Naive B cell (primary cell): ENCODE measurements at regions not wholly inside any gene's neighbourhood (a gene's known extent, or its start where the extent isn't known, plus 50 kb on each side); places are given as distances from the start of the nearest gene placed in this dataset.
"Not testable (repeated sequence)": the region's sequence is repeated elsewhere in the genome, so short reads cannot be mapped to it uniquely, and the experiment has no call there.

Experiments
- ATAC-seq, 2 donors: fragments of 150-1000 bp; cut with Tn5 transposase; 2 replicates each; pipeline ENCODE4 v1.10.0; 2021; ENCODE audit warnings: low read depth in 2 of 2, mild to moderate bottlenecking in 2 of 2, moderate library complexity in 2 of 2
- DNase-seq: peaks from one replicate; pipeline ENCODE4 v3.0.0; 2022
- H3K27ac Mint-ChIP-seq, 6 donors: one replicate each; pipeline ENCODE4 v1.8.0; 2020 to 2022; ENCODE audit warnings: mild to moderate bottlenecking in 6 of 6, mixed read lengths in 6 of 6, moderate library complexity in 5 of 6, inconsistent platforms in 2 of 6
- H3K27me3 Mint-ChIP-seq, 3 donors: one replicate each; pipeline ENCODE4 v1.8.0; 2021 to 2022; ENCODE audit warnings: mixed read lengths in 3 of 3, mild to moderate bottlenecking in 1 of 3
- H3K36me3 Mint-ChIP-seq, 2 donors: one replicate each; pipeline ENCODE4 v1.8.0; 2020 to 2022; ENCODE audit warnings: mixed read lengths in 2 of 2, inconsistent platforms in 1 of 2, mild to moderate bottlenecking in 1 of 2
- H3K4me1 Mint-ChIP-seq, 3 donors: one replicate each; pipeline ENCODE4 v1.8.0; 2020 to 2022; ENCODE audit warnings: mixed read lengths in 3 of 3, inconsistent platforms in 1 of 3, mild to moderate bottlenecking in 1 of 3, moderate library complexity in 1 of 3
- H3K4me3 Mint-ChIP-seq, 8 donors: one replicate each; pipeline ENCODE4 v1.8.0; 2020 to 2022; ENCODE audit warnings: mild to moderate bottlenecking in 8 of 8, mixed read lengths in 8 of 8, moderate library complexity in 8 of 8, inconsistent platforms in 2 of 8
- H3K9me3 Mint-ChIP-seq, 7 donors: one replicate each; pipeline ENCODE4 v1.8.0; 2020 to 2022; ENCODE audit warnings: mixed read lengths in 7 of 7, mild to moderate bottlenecking in 5 of 7, inconsistent platforms in 2 of 7, moderate library complexity in 1 of 7

GRCh38 chr11:89626366-89626765 lies 83.7 kb upstream of the TRIM77 start:
- no peaks in the 10 kb centered on the region for H3K36me3 Mint-ChIP-seq
- no peak for DNase-seq
- no peaks in the 10 kb centered on the region for H3K4me1 Mint-ChIP-seq
- ATAC-seq = no peak
- H3K9me3 Mint-ChIP-seq = peaks cover 0 to 1% (median 0%) of the 10 kb centered on the region in 7 donors
- no peak overlapping the region for H3K27ac Mint-ChIP-seq
- no peaks in the 10 kb centered on the region for H3K27me3 Mint-ChIP-seq
- H3K4me3 Mint-ChIP-seq = no peak overlapping the region

- ATAC-seq, DNase-seq, H3K4me3 Mint-ChIP-seq, H3K36me3 Mint-ChIP-seq, H3K27ac Mint-ChIP-seq, H3K4me1 Mint-ChIP-seq, H3K9me3 Mint-ChIP-seq, H3K27me3 Mint-ChIP-seq: not testable (repeated sequence)
Observed at GRCh38 chr11:89626881-89627280, 83.2 kb upstream of the TRIM77 start.

GRCh38 chr11:89633135-89633705 lies 76.9 kb upstream of the TRIM77 start:
- no peak overlapping the region for H3K27ac Mint-ChIP-seq
- peaks cover 0 to 2% (median 0%) of the 10 kb centered on the region in 7 donors for H3K9me3 Mint-ChIP-seq
- DNase-seq (no peak), ATAC-seq (no peak)
- no peaks in the 10 kb centered on the region for H3K36me3 Mint-ChIP-seq
- no peaks in the 10 kb centered on the region for H3K4me1 Mint-ChIP-seq
- no peaks in the 10 kb centered on the region for H3K27me3 Mint-ChIP-seq
- no peak overlapping the region for H3K4me3 Mint-ChIP-seq

- ATAC-seq, H3K9me3 Mint-ChIP-seq, H3K36me3 Mint-ChIP-seq, H3K27me3 Mint-ChIP-seq, H3K4me3 Mint-ChIP-seq, DNase-seq, H3K27ac Mint-ChIP-seq, H3K4me1 Mint-ChIP-seq: not testable (repeated sequence)
Observed at GRCh38 chr11:89640777-89641176, 69.3 kb upstream of the TRIM77 start.

- H3K4me1 Mint-ChIP-seq, H3K9me3 Mint-ChIP-seq, DNase-seq, H3K27me3 Mint-ChIP-seq, H3K36me3 Mint-ChIP-seq, H3K27ac Mint-ChIP-seq, ATAC-seq, H3K4me3 Mint-ChIP-seq: not testable (repeated sequence)
Observed at GRCh38 chr11:89648232-89648631, 61.9 kb upstream of the TRIM77 start.

- H3K9me3 Mint-ChIP-seq, DNase-seq, H3K27ac Mint-ChIP-seq, H3K27me3 Mint-ChIP-seq, ATAC-seq, H3K36me3 Mint-ChIP-seq, H3K4me1 Mint-ChIP-seq, H3K4me3 Mint-ChIP-seq: not testable (repeated sequence)
Observed at GRCh38 chr11:89648996-89649395, 61.1 kb upstream of the TRIM77 start.

- H3K27ac Mint-ChIP-seq, H3K36me3 Mint-ChIP-seq, H3K27me3 Mint-ChIP-seq: not testable (repeated sequence)
Observed at GRCh38 chr11:89654669-89655068, 55.4 kb upstream of the TRIM77 start.

GRCh38 chr11:89658767-89659166 lies 51.3 kb upstream of the TRIM77 start:
- not testable (repeated sequence) for ATAC-seq, H3K27ac Mint-ChIP-seq, H3K36me3 Mint-ChIP-seq, DNase-seq, H3K9me3 Mint-ChIP-seq, H3K27me3 Mint-ChIP-seq, H3K4me3 Mint-ChIP-seq, H3K4me1 Mint-ChIP-seq

More at GRCh38 chr11:89654669-89655068, 55.4 kb upstream of the TRIM77 start:
- H3K4me3 Mint-ChIP-seq, H3K4me1 Mint-ChIP-seq, ATAC-seq, H3K9me3 Mint-ChIP-seq, DNase-seq: not testable (repeated sequence)

- H3K4me1 Mint-ChIP-seq, H3K27ac Mint-ChIP-seq, H3K9me3 Mint-ChIP-seq, H3K27me3 Mint-ChIP-seq, DNase-seq, H3K4me3 Mint-ChIP-seq, H3K36me3 Mint-ChIP-seq, ATAC-seq: not testable (repeated sequence)
Observed at GRCh38 chr11:89659414-89659813, 50.7 kb upstream of the TRIM77 start.

GRCh38 chr11:89660234-89660633 lies 49.9 kb upstream of the TRIM77 start:
- no peak overlapping the region for H3K4me3 Mint-ChIP-seq
- no peaks in the 10 kb centered on the region for H3K36me3 Mint-ChIP-seq
- H3K27ac Mint-ChIP-seq = no peak overlapping the region
- DNase-seq = no peak
- H3K4me1 Mint-ChIP-seq = no peaks in the 10 kb centered on the region
- ATAC-seq = no peak
- peaks cover 0 to 4% (median 0%) of the 10 kb centered on the region in 7 donors for H3K9me3 Mint-ChIP-seq
- no peaks in the 10 kb centered on the region for H3K27me3 Mint-ChIP-seq
